ENCODE measurements at regions not wholly inside any gene's neighbourhood (a gene's known extent, or its start where the extent isn't known, plus 50 kb on each side); places are given as distances from the start of the nearest gene placed in this dataset.
"Not testable (repeated sequence)": the region's sequence is repeated elsewhere in the genome, so short reads cannot be mapped to it uniquely, and the experiment has no call there.

- not testable (repeated sequence) for DNase-seq
Measured at GRCh38 chr7:63856466-63856865, 142.2 kb upstream of the ZNF722 start.

DNA sequence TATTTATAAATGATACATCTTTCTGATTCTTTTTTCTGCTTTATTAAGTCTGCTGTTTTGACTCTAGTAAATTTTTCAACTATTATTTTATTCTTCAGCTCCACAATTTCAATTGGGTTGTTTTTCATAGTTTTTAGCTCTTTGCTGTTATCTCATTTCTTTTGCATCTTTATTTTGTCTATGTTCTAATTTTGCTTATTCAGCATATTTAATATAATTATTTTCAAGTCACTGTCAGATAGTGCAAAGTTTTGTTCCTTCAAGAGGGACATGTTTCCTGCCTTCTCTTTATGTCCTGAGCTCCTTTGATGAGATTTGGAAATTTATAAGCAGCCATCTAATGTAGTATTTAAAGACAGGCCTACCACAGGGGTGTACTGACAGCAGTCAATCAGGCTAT, 131.5 kb upstream of the ZNF722 start:
- DNase-seq = no peak

GRCh38 chr7:63874242-63874641, 124.4 kb upstream of the ZNF722 start:
- DNase-seq = not testable (repeated sequence)

- no peak for DNase-seq
Measured at GRCh38 chr7:63876707-63877322, 121.8 kb upstream of the ZNF722 start.

GRCh38 chr7:63887031-63887430, 111.6 kb upstream of the ZNF722 start:
- DNase-seq = no peak

- DNase-seq = no peak
Measured at GRCh38 chr7:63899691-63900393, 98.8 kb upstream of the ZNF722 start.

GRCh38 chr7:63900394-63901203, 98.0 kb upstream of the ZNF722 start:
- no peak for DNase-seq

- DNase-seq = not testable (repeated sequence)
Measured at GRCh38 chr7:63901204-63901506, 97.5 kb upstream of the ZNF722 start.

DNA sequence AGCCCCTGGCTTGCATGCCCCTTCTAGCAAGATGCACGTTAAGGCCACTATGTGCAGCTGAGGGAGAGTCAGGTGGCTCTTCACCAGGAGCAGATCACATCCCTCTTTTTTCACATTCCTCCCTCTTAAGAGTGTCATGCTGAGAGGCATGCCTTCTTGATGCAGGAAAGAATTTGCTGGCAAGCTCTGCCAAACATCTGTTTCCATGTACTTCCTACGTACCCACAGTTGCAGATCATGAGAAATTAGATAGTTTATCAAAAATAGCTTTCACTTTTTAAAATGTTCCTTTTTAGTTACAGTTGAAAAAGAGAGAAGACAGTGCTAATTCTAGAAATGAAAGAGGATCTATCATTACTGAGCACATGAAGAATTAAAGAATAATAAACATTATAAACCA, 79.7 kb upstream of the ZNF722 start:
- no peak for DNase-seq

DNA sequence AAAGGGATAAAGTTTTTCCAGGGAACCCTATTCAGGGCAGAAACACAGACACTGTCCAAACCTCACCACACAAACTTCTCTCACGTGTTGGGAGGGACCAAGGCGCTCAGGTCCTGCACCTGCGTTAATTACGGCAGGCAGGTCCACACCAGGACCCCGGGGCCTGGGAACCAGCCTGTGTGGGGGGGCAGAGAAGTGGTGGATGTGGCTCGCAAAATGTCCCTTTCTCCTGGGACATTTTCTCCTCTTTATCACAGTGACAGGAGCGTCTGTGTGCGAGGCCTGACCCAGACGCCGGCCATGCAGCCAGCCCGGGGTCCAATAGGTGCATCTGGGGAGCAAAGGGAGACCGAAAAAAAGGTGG, 73.4 kb upstream of the ZNF722 start:
- DNase-seq = no peak

DNA sequence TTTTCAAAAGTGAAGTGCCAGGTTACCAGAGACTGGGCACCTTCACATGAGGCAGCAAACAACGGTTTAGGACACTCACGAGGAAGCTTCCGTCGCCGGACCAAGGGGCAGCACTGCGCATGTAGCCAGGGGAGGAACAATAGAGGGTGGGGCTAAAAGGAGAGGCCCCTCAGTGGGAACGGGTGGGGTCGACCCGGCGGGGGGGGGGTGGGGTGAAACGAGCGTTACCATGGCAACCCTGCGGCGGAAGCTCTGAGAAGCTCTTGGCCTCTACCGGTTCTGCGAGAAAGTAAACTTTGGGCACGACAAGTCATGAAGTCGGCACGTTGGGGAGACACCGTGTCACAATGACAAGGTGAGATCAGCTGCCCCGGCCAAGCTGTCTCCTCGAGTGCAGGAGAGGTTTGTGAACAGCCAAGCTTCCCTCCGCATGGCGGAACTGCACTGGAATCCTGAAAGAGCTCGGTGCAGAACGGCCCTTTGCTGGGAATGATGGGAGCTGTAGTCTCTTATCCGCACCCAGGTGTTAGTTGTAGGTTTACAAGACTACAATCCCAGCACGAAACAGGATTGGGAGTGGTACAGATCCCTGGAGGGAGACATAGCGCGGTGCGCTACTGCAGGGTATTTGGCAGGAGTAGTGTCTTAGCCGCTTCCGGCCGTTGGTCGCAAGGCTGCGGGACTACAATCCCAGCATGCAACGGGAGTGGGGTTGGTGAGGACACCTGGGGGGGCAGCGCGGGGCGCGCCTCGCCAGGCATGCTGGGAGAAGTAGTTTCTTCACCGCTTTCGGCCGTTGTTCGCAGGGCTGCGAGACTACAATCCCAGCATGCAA, 72.8 kb upstream of the ZNF722 start:
- DNase-seq = peak; percentile 12

DNA sequence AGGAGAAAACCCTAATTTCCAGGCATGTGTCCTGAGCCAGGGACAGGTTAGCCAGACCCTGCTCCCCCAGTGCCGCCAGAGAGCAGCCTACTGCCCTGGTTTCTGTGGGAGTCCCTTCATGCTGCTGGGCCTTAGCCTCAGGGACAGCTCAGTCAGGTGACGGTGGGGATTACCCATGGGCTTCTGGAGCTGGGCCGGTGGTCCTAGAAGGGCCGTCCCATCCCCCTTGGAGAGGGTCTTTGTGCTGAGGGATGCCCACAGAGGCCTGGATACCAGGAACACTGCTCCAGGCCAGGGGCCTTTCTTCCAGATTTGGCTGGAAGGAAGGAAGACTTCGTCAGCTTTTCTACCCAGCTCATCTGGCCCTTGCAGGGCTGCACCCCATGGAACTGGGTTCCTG, 71.4 kb upstream of the ZNF722 start:
- no peak for DNase-seq

DNA sequence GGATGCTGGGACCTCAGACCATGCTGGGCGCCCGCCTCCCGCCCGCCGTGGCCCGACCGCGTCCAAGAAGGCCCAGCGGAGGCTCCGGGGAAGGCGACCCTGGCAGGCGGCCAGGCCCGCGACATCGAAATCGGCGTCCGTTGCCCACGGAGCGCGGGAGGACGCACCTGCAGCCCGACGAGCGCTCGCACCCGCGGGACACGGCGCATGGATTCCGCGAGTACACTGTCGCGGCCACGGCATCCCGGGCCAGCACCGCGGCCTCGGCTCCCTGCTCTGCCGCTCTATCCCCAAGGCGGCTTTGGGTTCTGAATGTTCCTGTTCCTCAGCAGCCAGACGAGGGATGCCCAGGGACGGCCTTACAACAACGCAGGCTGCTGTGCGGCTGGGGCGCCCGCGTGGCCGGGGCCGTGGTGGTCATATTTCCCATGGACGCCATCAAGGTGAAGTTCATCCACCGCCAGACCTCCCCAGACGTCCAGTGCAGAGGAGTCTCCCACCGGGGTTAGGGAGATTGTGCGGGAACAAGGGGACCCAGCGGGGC, 67.5 kb upstream of the ZNF722 start:
- no peak for DNase-seq

DNA sequence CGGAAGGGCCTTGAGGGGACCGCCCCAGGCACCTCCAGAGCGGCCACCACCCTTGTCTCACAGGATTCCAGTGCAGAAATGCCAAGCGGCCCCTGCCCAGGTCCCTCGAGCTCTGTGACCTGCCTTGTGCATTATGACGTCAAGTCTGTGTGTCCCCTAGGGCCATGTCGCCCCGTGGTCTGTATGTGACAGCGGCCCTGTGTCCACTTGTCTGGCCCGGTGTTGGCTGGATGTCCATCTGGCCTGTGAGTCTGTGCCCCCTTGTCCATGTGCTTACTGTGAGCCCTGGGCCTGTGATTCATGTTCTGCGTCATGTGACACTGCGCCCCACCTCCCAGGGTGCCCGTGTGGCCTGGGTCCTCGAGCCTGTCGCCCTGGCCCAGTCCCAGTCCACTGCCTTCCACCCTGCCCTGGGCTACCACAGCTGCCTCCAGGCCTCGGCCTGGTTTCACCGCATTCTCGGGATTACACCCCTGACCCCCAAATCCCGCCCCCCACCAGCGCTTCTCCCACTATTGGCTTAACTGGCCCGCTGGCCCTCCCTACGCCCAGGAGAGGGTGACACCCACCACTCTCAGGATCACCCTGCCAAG, 66.6 kb upstream of the ZNF722 start:
- DNase-seq = no peak
